ENCODE measurements at regions not wholly inside any gene's neighbourhood (a gene's known extent, or its start where the extent isn't known, plus 50 kb on each side); places are given as distances from the start of the nearest gene placed in this dataset.
A peak's percentile ranks its signal among the peaks of the same experiment; 100 is the strongest.

DNA sequence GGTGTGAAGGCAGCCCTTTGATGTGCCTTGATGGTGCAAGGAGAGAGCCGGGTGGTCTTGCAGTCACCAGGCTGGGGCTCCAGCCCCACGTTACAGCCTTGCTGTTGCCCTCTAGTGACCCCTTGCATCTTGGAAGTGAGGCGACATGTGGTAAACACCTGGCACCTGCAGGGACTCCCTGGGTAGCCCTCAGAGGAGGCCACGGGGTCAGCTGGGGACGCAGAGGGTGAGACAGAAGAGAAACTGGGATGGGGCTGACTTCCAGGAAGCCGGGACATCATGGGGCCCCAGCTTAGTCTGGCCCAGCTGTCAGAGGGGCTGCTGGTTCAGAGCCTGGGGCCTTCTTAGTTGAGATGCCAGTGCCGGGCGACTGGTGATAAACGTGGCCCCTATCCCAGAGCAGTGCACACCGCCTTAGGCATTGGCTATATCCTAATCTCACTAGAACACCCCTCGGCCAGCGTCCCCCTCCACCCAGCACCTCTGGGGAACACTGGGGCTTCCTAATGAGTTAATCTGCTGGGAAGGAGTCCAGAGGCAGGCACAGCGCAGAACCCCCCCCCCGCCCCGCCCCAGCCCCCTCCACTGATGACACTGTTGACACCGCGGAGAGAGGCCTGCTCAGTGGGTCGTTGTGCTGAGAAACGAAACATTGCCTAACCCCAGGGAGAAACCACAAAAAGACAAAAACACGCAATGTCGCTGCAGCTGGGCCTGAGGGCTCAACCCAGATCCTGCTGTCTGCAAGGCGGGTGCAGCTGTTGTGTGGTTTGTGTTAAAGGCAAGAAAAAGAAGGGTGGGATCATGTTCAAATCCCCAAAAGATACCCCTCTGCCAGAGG lies 60.5 kb upstream of the KLF13 start:
- Histone ChIP-seq H4K20me1 (ENCODE audit: insufficient read depth) (no peaks in the 10 kb centered on the region), H3K27me3 (ENCODE audit: insufficient read depth, low read depth) (no peaks in the 10 kb centered on the region), H3K9ac (peak overlapping the region; percentile 77; the same call in 1 of the 2 replicates), H3K27ac (peak overlapping the region; percentile 91), H3K4me2 (peak overlapping the region; percentile 90), H2AFZ (ENCODE audit: low read depth) (no peak overlapping the region), H3K4me1 (ENCODE audit: low read depth, poor library complexity, severe bottlenecking) (peaks cover 95% of the 10 kb centered on the region), H3K4me3 (IDR thresholded peaks at IDR 0.05; ENCODE audit: insufficient read depth, low read depth, low read length) (no peak overlapping the region), H3K36me3 (ENCODE audit: insufficient read depth) (no peaks in the 10 kb centered on the region), H3K79me2 (ENCODE audit: insufficient read depth, low read depth) (no peaks in the 10 kb centered on the region)
- TF ChIP-seq CTCF (conservative IDR thresholded peaks at IDR 0.05; ENCODE audit: low read depth, low read length), result no peak; the same call in 1 of the 2 replicates

DNA sequence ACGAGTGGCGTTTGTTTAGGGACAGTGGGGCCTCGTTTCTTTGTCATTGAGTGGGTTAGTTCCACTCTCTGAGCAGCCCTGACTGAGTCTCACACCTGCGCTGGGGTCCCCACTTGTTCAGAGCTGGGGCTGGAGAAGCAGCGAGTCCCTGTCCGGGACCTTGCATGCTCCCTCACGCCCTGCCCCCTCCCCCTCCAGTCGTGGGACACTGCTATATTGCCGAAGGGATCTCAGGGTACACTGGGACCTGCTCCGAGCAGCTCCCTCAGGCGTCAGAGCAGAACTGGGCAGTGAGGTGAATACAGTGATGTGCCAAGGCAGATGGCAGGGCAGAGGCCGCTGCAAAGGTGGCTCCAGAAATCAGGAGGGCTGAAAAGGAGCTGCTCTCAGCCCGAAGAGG lies 59.9 kb upstream of the KLF13 start:
- Histone ChIP-seq H3K4me3 (IDR thresholded peaks at IDR 0.05; ENCODE audit: insufficient read depth, low read depth, low read length) (no peak overlapping the region), H3K79me2 (ENCODE audit: insufficient read depth, low read depth) (no peaks in the 10 kb centered on the region), H2AFZ (ENCODE audit: low read depth) (no peak overlapping the region), H4K20me1 (ENCODE audit: insufficient read depth) (no peaks in the 10 kb centered on the region), H3K27ac (peak overlapping the region; percentile 91), H3K4me1 (ENCODE audit: low read depth, poor library complexity, severe bottlenecking) (peaks cover 89% of the 10 kb centered on the region), H3K9ac (peak overlapping the region; percentile 77), H3K27me3 (ENCODE audit: insufficient read depth, low read depth) (no peaks in the 10 kb centered on the region), H3K36me3 (ENCODE audit: insufficient read depth) (no peaks in the 10 kb centered on the region), H3K4me2 (peak overlapping the region; percentile 90)
- no peak for TF ChIP-seq CTCF (conservative IDR thresholded peaks at IDR 0.05; ENCODE audit: low read depth, low read length)

- Histone ChIP-seq H3K27me3 (ENCODE audit: insufficient read depth, low read depth) (no peaks in the 10 kb centered on the region), H3K4me2 (peak overlapping the region; percentile 90), H3K4me1 (ENCODE audit: low read depth, poor library complexity, severe bottlenecking) (peaks cover 86% of the 10 kb centered on the region), H4K20me1 (ENCODE audit: insufficient read depth) (no peaks in the 10 kb centered on the region), H3K79me2 (ENCODE audit: insufficient read depth, low read depth) (no peaks in the 10 kb centered on the region), H3K36me3 (ENCODE audit: insufficient read depth) (no peaks in the 10 kb centered on the region), H3K9ac (peak overlapping the region; percentile 77), H3K4me3 (IDR thresholded peaks at IDR 0.05; ENCODE audit: insufficient read depth, low read depth, low read length) (no peak overlapping the region), H2AFZ (ENCODE audit: low read depth) (peak overlapping the region; percentile 29; the same call in 1 of the 2 replicates), H3K27ac (peak overlapping the region; percentile 91)
- no peak for TF ChIP-seq CTCF (conservative IDR thresholded peaks at IDR 0.05; ENCODE audit: low read depth, low read length)
Measured at GRCh38 chr15:31267161-31268107, 59.2 kb upstream of the KLF13 start.

DNA sequence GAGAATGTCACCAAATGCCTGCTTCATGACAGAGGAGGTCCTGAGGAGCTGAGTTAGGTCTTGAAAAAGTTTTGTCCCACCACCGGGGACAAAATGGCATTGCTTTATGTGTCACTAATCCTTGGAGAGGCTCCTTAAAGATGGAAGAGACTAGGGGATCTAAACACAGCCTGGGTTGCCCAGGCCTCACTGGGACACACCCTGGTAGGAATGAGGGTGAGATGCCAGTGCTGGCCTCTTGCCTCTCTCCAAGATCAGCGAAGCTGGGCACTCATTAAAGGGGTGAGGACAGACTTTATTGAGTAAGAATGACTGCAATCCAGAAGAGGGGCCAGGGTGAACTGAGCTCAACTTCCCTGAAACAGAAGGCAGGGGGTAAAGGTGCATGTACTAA lies 58.5 kb upstream of the KLF13 start:
- Histone ChIP-seq H3K4me1 (ENCODE audit: low read depth, poor library complexity, severe bottlenecking) (peaks cover 79% of the 10 kb centered on the region), H3K27ac (peak overlapping the region; percentile 91), H3K4me2 (peak overlapping the region; percentile 90; the same call in 1 of the 2 replicates), H3K36me3 (ENCODE audit: insufficient read depth) (no peaks in the 10 kb centered on the region), H3K79me2 (ENCODE audit: insufficient read depth, low read depth) (no peaks in the 10 kb centered on the region), H3K9ac (peak overlapping the region; percentile 77; the same call in 1 of the 2 replicates), H3K27me3 (ENCODE audit: insufficient read depth, low read depth) (no peaks in the 10 kb centered on the region), H4K20me1 (ENCODE audit: insufficient read depth) (no peaks in the 10 kb centered on the region), H2AFZ (ENCODE audit: low read depth) (0 out of 2 replicates have a peak overlapping the region, but pooled peaks have one; percentile 29), H3K4me3 (IDR thresholded peaks at IDR 0.05; ENCODE audit: insufficient read depth, low read depth, low read length) (no peak overlapping the region)
- no peak for TF ChIP-seq CTCF (conservative IDR thresholded peaks at IDR 0.05; ENCODE audit: low read depth, low read length)
